ENCODE measurements at regions not wholly inside any gene's neighbourhood (a gene's known extent, or its start where the extent isn't known, plus 50 kb on each side); places are given as distances from the start of the nearest gene placed in this dataset.

GRCh38 chr5:165232509-165233028, 1727.2 kb downstream of the MAT2B start:
- DNase-seq: no peak
- Mint-ChIP-seq H3K4me3 (no peak overlapping the region), H3K27ac (no peak overlapping the region), H3K27me3 (no peaks in the 10 kb centered on the region), H3K4me1 (no peaks in the 10 kb centered on the region), H3K9me3 (peaks cover 5% of the 10 kb centered on the region), H3K36me3 (no peaks in the 10 kb centered on the region)

- H3K27ac Mint-ChIP-seq: no peak overlapping the region
- no peaks in the 10 kb centered on the region for H3K4me1 Mint-ChIP-seq
- no peak for DNase-seq
- no peaks in the 10 kb centered on the region for H3K9me3 Mint-ChIP-seq
- H3K4me3 Mint-ChIP-seq: no peak overlapping the region
- H3K36me3 Mint-ChIP-seq: no peaks in the 10 kb centered on the region
- no peaks in the 10 kb centered on the region for H3K27me3 Mint-ChIP-seq
These were observed 1736.4 kb downstream of the MAT2B start for GRCh38 chr5:165241811-165242210.

- Mint-ChIP-seq H3K4me1 (no peaks in the 10 kb centered on the region), H3K36me3 (no peaks in the 10 kb centered on the region), H3K27ac (no peak overlapping the region), H3K4me3 (no peak overlapping the region), H3K9me3 (no peaks in the 10 kb centered on the region), H3K27me3 (no peaks in the 10 kb centered on the region)
- no peak for DNase-seq
These were observed 1737.2 kb downstream of the MAT2B start for GRCh38 chr5:165242646-165243045.

GRCh38 chr5:165244407-165244806, 1739.0 kb downstream of the MAT2B start:
- DNase-seq: no peak
- H3K4me3 Mint-ChIP-seq: no peak overlapping the region
- no peaks in the 10 kb centered on the region for H3K9me3 Mint-ChIP-seq
- no peaks in the 10 kb centered on the region for H3K36me3 Mint-ChIP-seq
- no peaks in the 10 kb centered on the region for H3K4me1 Mint-ChIP-seq
- H3K27ac Mint-ChIP-seq: no peak overlapping the region
- no peaks in the 10 kb centered on the region for H3K27me3 Mint-ChIP-seq

- no peak for DNase-seq
- H3K4me1 Mint-ChIP-seq: no peaks in the 10 kb centered on the region
- H3K4me3 Mint-ChIP-seq: no peak overlapping the region
- H3K27me3 Mint-ChIP-seq: no peaks in the 10 kb centered on the region
- H3K27ac Mint-ChIP-seq: no peak overlapping the region
- H3K36me3 Mint-ChIP-seq: no peaks in the 10 kb centered on the region
- H3K9me3 Mint-ChIP-seq: no peaks in the 10 kb centered on the region
These were observed 1752.9 kb downstream of the MAT2B start for GRCh38 chr5:165258197-165258771.

GRCh38 chr5:165260426-165260825, 1755.0 kb downstream of the MAT2B start:
- Mint-ChIP-seq H3K4me1 (no peaks in the 10 kb centered on the region), H3K27ac (no peak overlapping the region), H3K27me3 (no peaks in the 10 kb centered on the region), H3K4me3 (no peak overlapping the region), H3K36me3 (no peaks in the 10 kb centered on the region), H3K9me3 (no peaks in the 10 kb centered on the region)
- DNase-seq: no peak

GRCh38 chr5:165263536-165263935, 1758.1 kb downstream of the MAT2B start:
- H3K4me1 Mint-ChIP-seq: no peaks in the 10 kb centered on the region

GRCh38 chr5:165266939-165267338, 1761.5 kb downstream of the MAT2B start:
- Mint-ChIP-seq H3K27ac (no peak overlapping the region), H3K4me3 (no peak overlapping the region), H3K9me3 (no peaks in the 10 kb centered on the region), H3K36me3 (no peaks in the 10 kb centered on the region), H3K27me3 (no peaks in the 10 kb centered on the region), H3K4me1 (no peaks in the 10 kb centered on the region)
- DNase-seq: no peak

More at GRCh38 chr5:165263536-165263935, 1758.1 kb downstream of the MAT2B start:
- H3K9me3 Mint-ChIP-seq: no peaks in the 10 kb centered on the region
- no peak overlapping the region for H3K27ac Mint-ChIP-seq
- no peaks in the 10 kb centered on the region for H3K36me3 Mint-ChIP-seq
- H3K4me3 Mint-ChIP-seq: no peak overlapping the region
- no peak for DNase-seq
- no peaks in the 10 kb centered on the region for H3K27me3 Mint-ChIP-seq

GRCh38 chr5:165272436-165272835, 1767.0 kb downstream of the MAT2B start:
- no peaks in the 10 kb centered on the region for H3K27me3 Mint-ChIP-seq

GRCh38 chr5:165277661-165278060, 1772.2 kb downstream of the MAT2B start:
- Mint-ChIP-seq H3K27ac (no peak overlapping the region), H3K9me3 (peaks cover 6% of the 10 kb centered on the region), H3K36me3 (no peaks in the 10 kb centered on the region), H3K27me3 (no peaks in the 10 kb centered on the region), H3K4me1 (no peaks in the 10 kb centered on the region), H3K4me3 (no peak overlapping the region)
- no peak for DNase-seq

More at GRCh38 chr5:165272436-165272835, 1767.0 kb downstream of the MAT2B start:
- Mint-ChIP-seq H3K9me3 (peaks cover 6% of the 10 kb centered on the region), H3K27ac (no peak overlapping the region), H3K4me1 (no peaks in the 10 kb centered on the region), H3K36me3 (no peaks in the 10 kb centered on the region), H3K4me3 (no peak overlapping the region)
- no peak for DNase-seq

- Mint-ChIP-seq H3K9me3 (peaks cover 1% of the 10 kb centered on the region), H3K27me3 (no peaks in the 10 kb centered on the region), H3K4me3 (no peak overlapping the region), H3K4me1 (no peaks in the 10 kb centered on the region), H3K27ac (no peak overlapping the region), H3K36me3 (no peaks in the 10 kb centered on the region)
- no peak for DNase-seq
These were observed 1777.1 kb downstream of the MAT2B start for GRCh38 chr5:165282491-165282890.

- Mint-ChIP-seq H3K9me3 (peaks cover 1% of the 10 kb centered on the region), H3K4me3 (no peak overlapping the region), H3K36me3 (no peaks in the 10 kb centered on the region), H3K27ac (no peak overlapping the region), H3K27me3 (no peaks in the 10 kb centered on the region), H3K4me1 (no peaks in the 10 kb centered on the region)
- no peak for DNase-seq
These were observed 1781.3 kb downstream of the MAT2B start for GRCh38 chr5:165286692-165287091.

- no peaks in the 10 kb centered on the region for H3K27me3 Mint-ChIP-seq
These were observed 1785.1 kb downstream of the MAT2B start for GRCh38 chr5:165290535-165290934.

GRCh38 chr5:165296401-165297130, 1791.1 kb downstream of the MAT2B start:
- H3K4me1 Mint-ChIP-seq: no peaks in the 10 kb centered on the region
- DNase-seq: no peak
- H3K27me3 Mint-ChIP-seq: no peaks in the 10 kb centered on the region
- no peaks in the 10 kb centered on the region for H3K36me3 Mint-ChIP-seq
- H3K9me3 Mint-ChIP-seq: peaks cover 4% of the 10 kb centered on the region
- H3K27ac Mint-ChIP-seq: no peak overlapping the region
- H3K4me3 Mint-ChIP-seq: no peak overlapping the region

More at GRCh38 chr5:165290535-165290934, 1785.1 kb downstream of the MAT2B start:
- Mint-ChIP-seq H3K36me3 (no peaks in the 10 kb centered on the region), H3K27ac (no peak overlapping the region), H3K4me3 (no peak overlapping the region), H3K4me1 (no peaks in the 10 kb centered on the region), H3K9me3 (peaks cover 1% of the 10 kb centered on the region)
- no peak for DNase-seq

- no peaks in the 10 kb centered on the region for H3K27me3 Mint-ChIP-seq
- H3K9me3 Mint-ChIP-seq: peaks cover 1% of the 10 kb centered on the region
- H3K36me3 Mint-ChIP-seq: no peaks in the 10 kb centered on the region
- DNase-seq: no peak
- no peak overlapping the region for H3K27ac Mint-ChIP-seq
- no peaks in the 10 kb centered on the region for H3K4me1 Mint-ChIP-seq
- no peak overlapping the region for H3K4me3 Mint-ChIP-seq
These were observed 1798.9 kb downstream of the MAT2B start for GRCh38 chr5:165304193-165304827.

Data from activated naive CD8-positive, alpha-beta T cell treated with anti-CD3 and anti-CD28 coated beads for 36 hours (primary cell).